Spleen (tissue), 3 donors: ENCODE measurements at regions not wholly inside any gene's neighbourhood (a gene's known extent, or its start where the extent isn't known, plus 50 kb on each side); places are given as distances from the start of the nearest gene placed in this dataset.

Source experiments
- POLR2A ChIP-seq, 3 donors: fragments of 450-650 bp; IDR thresholded peaks; one replicate each; pipeline ENCODE4 v1.5.1; 2017; ENCODE audit warnings: antibody characterized with exemption in 3 of 3, mild to moderate bottlenecking in 1 of 3
- POLR2AphosphoS5 ChIP-seq, 3 donors: sonication (generic); formaldehyde crosslinking; IDR thresholded peaks; one replicate each; pipeline ENCODE4 v1.5.1; 2017; ENCODE audit warnings: antibody characterized with exemption in 3 of 3

DNA sequence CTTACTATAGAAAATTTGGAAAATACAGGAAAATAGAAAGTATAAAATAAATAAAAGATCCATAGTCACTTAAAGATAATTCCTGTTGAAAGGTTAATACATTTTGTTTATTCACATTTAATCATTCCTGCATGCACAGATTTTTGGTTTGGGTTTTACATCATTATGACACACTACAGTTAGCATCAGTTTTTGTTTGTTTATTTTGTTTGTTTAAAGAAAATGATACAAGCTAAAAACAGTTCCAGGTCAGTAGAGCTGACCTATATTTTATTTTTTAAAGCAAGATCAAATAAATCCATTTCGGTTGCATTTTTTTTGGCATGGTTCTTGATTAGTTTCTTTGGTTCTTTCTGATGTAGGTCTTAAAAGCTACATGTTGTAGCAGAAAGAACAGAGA lies 68.8 kb upstream of the CCDC91 start:
- TF ChIP-seq POLR2A (IDR thresholded peaks at IDR 0.05) (no peak), POLR2AphosphoS5 (IDR thresholded peaks at IDR 0.05) (no peak)
